ENCODE measurements at regions not wholly inside any gene's neighbourhood (a gene's known extent, or its start where the extent isn't known, plus 50 kb on each side); places are given as distances from the start of the nearest gene placed in this dataset.

GRCh38 chr12:18969512-18969911 lies 160.0 kb upstream of the PLEKHA5 start:
- TF ChIP-seq CREB1 (IDR thresholded peaks at IDR 0.05) (no peak), CTCF (IDR thresholded peaks at IDR 0.05; ENCODE audit: control extremely low read depth in 1 of 3, insufficient read depth in 1 of 3, low read depth in 1 of 3, low read length in 3 of 3) (no peak), RBBP5 (IDR thresholded peaks at IDR 0.05; ENCODE audit: borderline replicate concordance, low read depth, low read length) (no peak), RAD21 (IDR thresholded peaks at IDR 0.05 in 1 of 2, conservative IDR thresholded peaks at IDR 0.05 in 1 of 2; ENCODE audit: low read depth in 2 of 2, low read length in 2 of 2) (no peak), KDM1A (IDR thresholded peaks at IDR 0.05; ENCODE audit: borderline replicate concordance, low read length) (no peak), TCF12 (IDR thresholded peaks at IDR 0.05; ENCODE audit: low read depth, low read length) (no peak), JUN (IDR thresholded peaks at IDR 0.05; ENCODE audit: low read depth, low read length) (no peak), POLR2AphosphoS5 (IDR thresholded peaks at IDR 0.05; ENCODE audit: low read depth, low read length) (no peak), EZH2 (IDR thresholded peaks at IDR 0.05; ENCODE audit: low read depth, low read length, severe bottlenecking) (no peak), SP1 (IDR thresholded peaks at IDR 0.05; ENCODE audit: low read depth, low read length) (no peak), GABPA (IDR thresholded peaks at IDR 0.05; ENCODE audit: borderline replicate concordance, insufficient read depth, low read length) (no peak), POLR2A (IDR thresholded peaks at IDR 0.05; ENCODE audit: control extremely low read depth in 1 of 2, low read depth in 2 of 2, low read length in 2 of 2) (no peak)

Data from H1 (cell line).